ENCODE measurements at regions not wholly inside any gene's neighbourhood (a gene's known extent, or its start where the extent isn't known, plus 50 kb on each side); places are given as distances from the start of the nearest gene placed in this dataset.

- Histone ChIP-seq H3K4me1 (ENCODE audit: control insufficient read depth, insufficient read depth, low read length) (peaks cover 24% of the 10 kb centered on the region), H3K36me3 (ENCODE audit: control insufficient read depth, insufficient read depth, low read length) (no peaks in the 10 kb centered on the region), H3K27me3 (ENCODE audit: control insufficient read depth, insufficient read depth, low read length) (no peaks in the 10 kb centered on the region), H3K4me3 (ENCODE audit: low read length) (no peak overlapping the region), H3K27ac (ENCODE audit: low read length) (no peak overlapping the region), H3K9me3 (ENCODE audit: control insufficient read depth, insufficient read depth, low read length) (peaks cover 4% of the 10 kb centered on the region)
- intact Hi-C loops (cut with micrococcal nuclease) = no loop called here
- WGBS (ENCODE audit: insufficient coverage) = 71% methylated on average over 7 of the region's 7 CpGs
- H3K4me3 Mint-ChIP-seq = no peak overlapping the region
- H3K27me3 Mint-ChIP-seq (ENCODE audit: low read depth in 2 of 2) = peaks cover 0 to 3% of the 10 kb centered on the region in 2 donors
- peaks cover 12 to 14% of the 10 kb centered on the region in 2 donors for H3K4me1 Mint-ChIP-seq
- TF ChIP-seq, protein P1, sequence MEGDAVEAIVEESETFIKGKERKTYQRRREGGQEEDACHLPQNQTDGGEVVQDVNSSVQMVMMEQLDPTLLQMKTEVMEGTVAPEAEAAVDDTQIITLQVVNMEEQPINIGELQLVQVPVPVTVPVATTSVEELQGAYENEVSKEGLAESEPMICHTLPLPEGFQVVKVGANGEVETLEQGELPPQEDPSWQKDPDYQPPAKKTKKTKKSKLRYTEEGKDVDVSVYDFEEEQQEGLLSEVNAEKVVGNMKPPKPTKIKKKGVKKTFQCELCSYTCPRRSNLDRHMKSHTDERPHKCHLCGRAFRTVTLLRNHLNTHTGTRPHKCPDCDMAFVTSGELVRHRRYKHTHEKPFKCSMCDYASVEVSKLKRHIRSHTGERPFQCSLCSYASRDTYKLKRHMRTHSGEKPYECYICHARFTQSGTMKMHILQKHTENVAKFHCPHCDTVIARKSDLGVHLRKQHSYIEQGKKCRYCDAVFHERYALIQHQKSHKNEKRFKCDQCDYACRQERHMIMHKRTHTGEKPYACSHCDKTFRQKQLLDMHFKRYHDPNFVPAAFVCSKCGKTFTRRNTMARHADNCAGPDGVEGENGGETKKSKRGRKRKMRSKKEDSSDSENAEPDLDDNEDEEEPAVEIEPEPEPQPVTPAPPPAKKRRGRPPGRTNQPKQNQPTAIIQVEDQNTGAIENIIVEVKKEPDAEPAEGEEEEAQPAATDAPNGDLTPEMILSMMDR (IDR thresholded peaks at IDR 0.05) = no peak
- no peak overlapping the region for H3K27ac Mint-ChIP-seq
- ATAC-seq (peak in 1 of 3 donors; percentile 64), DNase-seq (peak in 1 of 2 donors; percentile 12)
- H3K9me3 Mint-ChIP-seq = no peaks in the 10 kb centered on the region
- no peaks in the 10 kb centered on the region for H3K36me3 Mint-ChIP-seq
These were observed 188.8 kb downstream of the DLL1 start for GRCh38 chr6:170102038-170102437.

GRCh38 chr6:170101281-170102035 is 189.4 kb downstream of the DLL1 start:
- peaks cover 0 to 6% of the 10 kb centered on the region in 2 donors for H3K27me3 Mint-ChIP-seq (ENCODE audit: low read depth in 2 of 2)
- peaks cover 24% of the 10 kb centered on the region for H3K4me1 ChIP-seq (ENCODE audit: control insufficient read depth, insufficient read depth, low read length)
- H3K4me1 Mint-ChIP-seq = peaks cover 12 to 14% of the 10 kb centered on the region in 2 donors
- intact Hi-C loops (cut with micrococcal nuclease) = no loop called here
- TF ChIP-seq, protein P1 (IDR thresholded peaks at IDR 0.05) = no peak
- 94% methylated on average over 17 of the region's 17 CpGs for WGBS (ENCODE audit: insufficient coverage)
- no peak overlapping the region for H3K27ac Mint-ChIP-seq
- H3K9me3 Mint-ChIP-seq = no peaks in the 10 kb centered on the region
- peak in 1 of 2 donors; percentile 10 for DNase-seq
- H3K36me3 ChIP-seq (ENCODE audit: control insufficient read depth, insufficient read depth, low read length) = no peaks in the 10 kb centered on the region
- no peak overlapping the region for H3K4me3 ChIP-seq (ENCODE audit: low read length)
- H3K4me3 Mint-ChIP-seq = no peak overlapping the region
- H3K27ac ChIP-seq (ENCODE audit: low read length) = no peak overlapping the region
- no peaks in the 10 kb centered on the region for H3K27me3 ChIP-seq (ENCODE audit: control insufficient read depth, insufficient read depth, low read length)
- H3K36me3 Mint-ChIP-seq = no peaks in the 10 kb centered on the region
- peaks cover 4% of the 10 kb centered on the region for H3K9me3 ChIP-seq (ENCODE audit: control insufficient read depth, insufficient read depth, low read length)
- no peak for ATAC-seq

GRCh38 chr6:170100046-170100445 is 190.8 kb downstream of the DLL1 start:
- Mint-ChIP-seq H3K4me1 (peaks cover 12 to 14% of the 10 kb centered on the region in 2 donors), H3K4me3 (no peak overlapping the region), H3K27me3 (ENCODE audit: low read depth in 2 of 2) (peaks cover 6 to 12% of the 10 kb centered on the region in 2 donors), H3K9me3 (no peaks in the 10 kb centered on the region), H3K36me3 (no peaks in the 10 kb centered on the region), H3K27ac (no peak overlapping the region)
- H3K4me3 ChIP-seq (ENCODE audit: low read length) = no peak overlapping the region
- no peak for DNase-seq
- intact Hi-C loops (cut with micrococcal nuclease) = no loop called here
- peaks cover 4% of the 10 kb centered on the region for H3K9me3 ChIP-seq (ENCODE audit: control insufficient read depth, insufficient read depth, low read length)
- ATAC-seq = no peak
- no peak overlapping the region for H3K27ac ChIP-seq (ENCODE audit: low read length)
- WGBS (ENCODE audit: insufficient coverage) = 85% methylated on average over 8 of the region's 8 CpGs
- H3K27me3 ChIP-seq (ENCODE audit: control insufficient read depth, insufficient read depth, low read length) = no peaks in the 10 kb centered on the region
- peaks cover 24% of the 10 kb centered on the region for H3K4me1 ChIP-seq (ENCODE audit: control insufficient read depth, insufficient read depth, low read length)
- no peaks in the 10 kb centered on the region for H3K36me3 ChIP-seq (ENCODE audit: control insufficient read depth, insufficient read depth, low read length)
- TF ChIP-seq, protein P1 (IDR thresholded peaks at IDR 0.05) = no peak

DNA sequence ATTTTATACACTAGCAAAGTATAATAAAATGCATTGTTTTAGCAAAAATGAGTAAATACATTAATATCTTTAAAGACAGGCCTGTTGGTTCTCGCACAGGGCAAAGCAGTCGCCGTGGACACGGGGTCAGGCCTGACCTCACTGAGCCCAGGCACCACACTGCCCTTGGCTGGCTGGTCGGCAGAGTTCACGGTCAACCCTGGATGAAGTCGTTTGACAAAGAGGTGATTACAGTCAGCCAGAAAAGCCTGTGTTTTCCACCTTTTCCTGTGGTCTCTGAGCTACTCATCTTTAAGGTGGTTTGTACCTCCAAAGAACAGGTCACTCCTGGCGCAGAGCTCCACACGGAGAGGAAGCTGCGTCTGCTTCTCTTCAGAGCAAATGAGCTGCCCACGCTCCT is 191.5 kb downstream of the DLL1 start:
- Histone ChIP-seq H3K27me3 (ENCODE audit: control insufficient read depth, insufficient read depth, low read length) (no peaks in the 10 kb centered on the region), H3K4me3 (ENCODE audit: low read length) (no peak overlapping the region), H3K36me3 (ENCODE audit: control insufficient read depth, insufficient read depth, low read length) (no peaks in the 10 kb centered on the region), H3K27ac (ENCODE audit: low read length) (no peak overlapping the region), H3K4me1 (ENCODE audit: control insufficient read depth, insufficient read depth, low read length) (peaks cover 24% of the 10 kb centered on the region), H3K9me3 (ENCODE audit: control insufficient read depth, insufficient read depth, low read length) (peaks cover 4% of the 10 kb centered on the region)
- no peak overlapping the region for H3K4me3 Mint-ChIP-seq
- no peak overlapping the region for H3K27ac Mint-ChIP-seq
- TF ChIP-seq, protein P1 (IDR thresholded peaks at IDR 0.05) = no peak
- H3K4me1 Mint-ChIP-seq = peaks cover 12 to 14% of the 10 kb centered on the region in 2 donors
- DNase-seq = no peak
- WGBS (ENCODE audit: insufficient coverage) = 92% methylated on average over 11 of the region's 11 CpGs
- no peak for ATAC-seq
- no peaks in the 10 kb centered on the region for H3K36me3 Mint-ChIP-seq
- H3K27me3 Mint-ChIP-seq (ENCODE audit: low read depth in 2 of 2) = peaks cover 6 to 9% of the 10 kb centered on the region in 2 donors
- no peaks in the 10 kb centered on the region for H3K9me3 Mint-ChIP-seq
- intact Hi-C loops (cut with micrococcal nuclease) = no loop called here

All from natural killer cell (primary cell).